Islet precursor cell (in vitro differentiated cells): ENCODE measurements at regions not wholly inside any gene's neighbourhood (a gene's known extent, or its start where the extent isn't known, plus 50 kb on each side); places are given as distances from the start of the nearest gene placed in this dataset.
"Not testable (repeated sequence)": the region's sequence is repeated elsewhere in the genome, so short reads cannot be mapped to it uniquely, and the experiment has no call there.

Experiments
- DNase-seq: peaks from one replicate; pipeline ENCODE4 v3.0.0-alpha.2; 2018

DNA sequence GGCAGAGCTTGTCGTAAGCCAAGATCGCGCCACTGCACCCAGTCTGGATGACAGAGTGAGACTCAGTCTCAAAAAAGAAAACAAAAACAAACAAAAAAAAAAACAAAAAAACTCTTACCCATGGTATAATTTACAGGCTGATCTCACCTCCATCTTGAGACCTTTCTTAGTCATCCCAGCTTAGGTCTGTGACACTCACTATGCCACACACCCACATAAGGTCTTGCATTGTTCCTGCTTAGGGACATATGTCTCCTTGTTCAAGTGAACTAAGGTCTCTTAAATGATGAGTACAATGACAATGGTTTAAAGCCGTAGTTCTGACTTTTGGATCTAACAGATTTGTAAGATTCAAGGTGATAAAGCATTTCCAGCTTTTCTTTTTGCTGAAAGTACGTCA lies 360.2 kb upstream of the ARHGEF26 start:
- DNase-seq: no peak

DNA sequence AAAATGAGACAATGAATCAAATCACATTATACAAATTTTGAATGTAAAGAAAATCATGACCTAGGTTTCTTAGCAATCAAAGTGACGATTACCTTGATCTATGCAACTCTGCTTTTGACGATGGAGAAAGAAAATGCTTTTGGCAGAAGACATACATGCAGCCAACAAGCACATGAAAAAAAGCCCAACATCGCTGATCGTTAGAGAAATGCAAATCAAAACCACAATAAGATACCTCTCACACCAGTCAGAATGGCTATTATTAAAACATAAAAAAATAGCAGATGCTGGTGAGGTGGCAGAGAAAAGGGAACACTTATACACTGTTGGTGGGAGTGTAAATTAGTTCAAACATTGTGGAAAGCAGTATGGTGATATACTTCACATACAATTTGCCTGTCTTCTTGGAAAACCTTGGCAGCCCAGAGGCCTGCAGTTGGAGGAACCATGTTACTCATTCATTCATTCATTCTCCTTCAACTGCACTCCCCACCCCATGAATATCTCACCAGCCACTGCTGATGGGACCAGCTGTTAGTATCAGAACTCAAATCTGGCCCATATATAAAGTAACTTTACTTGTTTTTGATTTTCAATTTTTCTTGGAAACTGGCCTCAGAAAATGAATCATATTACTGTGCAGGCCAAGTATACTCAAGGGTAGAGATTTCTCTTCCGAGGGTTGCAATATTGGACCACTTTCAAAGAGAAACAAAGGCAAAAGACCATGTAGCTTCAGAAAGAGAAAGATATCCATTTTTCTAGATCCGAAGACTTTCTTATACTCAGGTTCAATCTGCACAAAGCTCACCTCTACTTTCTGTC lies 358.6 kb upstream of the ARHGEF26 start:
- no peak for DNase-seq

DNA sequence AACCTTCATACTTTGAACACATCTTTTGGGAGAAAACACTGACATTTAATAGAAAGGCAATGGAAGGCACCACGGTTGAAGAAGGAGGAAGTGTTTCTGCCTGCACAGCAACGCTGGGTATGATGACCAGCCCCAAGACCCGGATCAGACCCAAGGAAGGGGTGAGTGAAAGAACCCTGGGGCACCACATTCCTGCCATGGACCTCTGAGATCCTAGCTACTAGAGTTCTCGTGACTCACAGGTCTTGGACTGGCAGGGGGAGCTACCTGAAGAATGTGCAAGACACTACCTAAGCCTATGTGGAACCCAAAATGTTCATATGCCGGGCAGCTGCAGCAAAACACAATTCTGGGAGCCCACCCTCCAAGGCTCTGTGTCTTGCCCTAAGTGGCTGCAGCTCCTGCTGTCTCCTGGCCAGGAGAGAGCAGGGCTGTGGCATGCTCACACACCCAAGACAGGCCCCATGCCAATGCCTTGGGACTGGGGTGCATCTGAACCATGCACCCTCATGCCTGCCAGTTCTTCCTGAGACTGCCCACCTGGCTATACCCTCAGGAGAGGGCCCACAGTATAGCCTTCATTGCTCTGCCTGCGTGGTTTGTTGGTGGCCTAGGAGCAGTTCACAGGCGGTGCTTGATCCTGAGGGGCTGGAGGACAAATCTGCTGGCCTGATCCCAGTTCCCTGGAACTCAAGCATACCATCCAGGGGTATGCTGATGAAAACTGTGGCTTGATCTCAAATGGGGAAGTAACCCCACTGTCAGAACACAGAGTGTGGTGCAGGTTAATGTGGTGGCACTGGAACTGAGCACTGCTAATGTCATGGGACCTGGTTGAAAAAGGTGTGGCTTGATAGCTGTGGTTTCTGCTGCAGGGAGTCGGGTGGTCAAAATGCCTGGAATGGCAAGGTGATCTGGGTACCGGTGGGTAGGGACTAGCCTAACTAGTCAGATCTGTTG lies 353.3 kb upstream of the ARHGEF26 start:
- DNase-seq: no peak

DNA sequence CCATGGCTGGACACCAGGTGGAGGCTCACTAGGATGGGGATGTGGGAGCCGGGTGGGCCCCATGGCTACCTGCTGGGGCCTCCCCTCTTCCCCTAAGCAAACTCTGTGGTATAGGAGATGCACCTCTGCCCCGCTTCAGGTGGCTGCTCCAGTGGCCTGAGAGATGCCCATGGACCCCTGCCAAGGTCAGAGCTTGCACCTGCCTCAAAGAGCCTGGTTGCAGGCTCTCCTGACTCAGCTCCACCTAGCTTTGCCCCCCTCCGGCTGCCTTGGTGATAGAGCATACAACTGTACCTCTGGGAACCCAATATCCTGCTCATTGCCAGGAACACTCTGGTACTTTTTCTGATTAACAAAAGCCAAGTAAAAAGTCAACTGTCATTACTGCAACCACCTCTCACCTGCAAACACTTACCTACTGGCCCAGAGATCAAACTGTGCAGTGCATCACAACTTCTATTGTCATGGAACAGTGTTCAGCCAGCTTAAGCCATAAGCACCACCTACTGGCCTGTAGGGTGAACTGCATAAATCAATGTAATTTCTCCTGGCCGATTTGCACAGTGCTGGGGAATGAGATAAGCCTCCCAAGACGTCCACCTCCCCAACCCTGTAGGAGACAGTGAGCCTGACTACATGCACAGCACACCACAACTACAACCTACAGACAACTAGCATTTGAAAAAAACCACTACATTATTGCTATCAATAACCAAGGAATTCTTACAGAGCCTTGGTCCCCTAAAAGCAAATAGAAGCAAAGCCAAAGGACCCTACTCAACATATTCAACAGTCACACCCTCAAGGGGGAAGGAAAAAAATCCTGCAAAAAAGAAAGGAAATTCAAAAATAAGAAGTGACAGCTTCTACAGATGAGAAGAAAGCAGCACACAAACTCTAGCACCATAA lies 352.4 kb upstream of the ARHGEF26 start:
- DNase-seq: peak; percentile 68

DNA sequence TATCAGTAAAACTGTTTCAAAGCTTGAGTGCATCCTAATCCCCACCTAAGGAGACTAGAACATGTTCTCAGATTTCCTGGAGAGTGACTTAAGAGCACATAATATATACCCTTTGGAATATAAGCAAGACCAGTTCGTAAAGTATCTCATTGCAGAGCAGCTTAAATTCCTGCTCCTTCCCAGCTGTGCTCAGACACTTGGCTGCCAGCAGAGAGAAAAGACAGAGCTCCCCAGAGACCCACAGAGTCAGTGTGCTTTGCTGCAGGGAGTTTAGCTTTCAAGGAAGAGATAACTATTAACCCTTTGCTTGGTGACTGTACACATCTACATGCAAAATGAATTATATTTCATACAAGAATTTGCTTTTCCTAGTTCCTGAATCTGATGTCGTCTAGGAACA lies 338.1 kb upstream of the ARHGEF26 start:
- DNase-seq: peak; percentile 73

DNA sequence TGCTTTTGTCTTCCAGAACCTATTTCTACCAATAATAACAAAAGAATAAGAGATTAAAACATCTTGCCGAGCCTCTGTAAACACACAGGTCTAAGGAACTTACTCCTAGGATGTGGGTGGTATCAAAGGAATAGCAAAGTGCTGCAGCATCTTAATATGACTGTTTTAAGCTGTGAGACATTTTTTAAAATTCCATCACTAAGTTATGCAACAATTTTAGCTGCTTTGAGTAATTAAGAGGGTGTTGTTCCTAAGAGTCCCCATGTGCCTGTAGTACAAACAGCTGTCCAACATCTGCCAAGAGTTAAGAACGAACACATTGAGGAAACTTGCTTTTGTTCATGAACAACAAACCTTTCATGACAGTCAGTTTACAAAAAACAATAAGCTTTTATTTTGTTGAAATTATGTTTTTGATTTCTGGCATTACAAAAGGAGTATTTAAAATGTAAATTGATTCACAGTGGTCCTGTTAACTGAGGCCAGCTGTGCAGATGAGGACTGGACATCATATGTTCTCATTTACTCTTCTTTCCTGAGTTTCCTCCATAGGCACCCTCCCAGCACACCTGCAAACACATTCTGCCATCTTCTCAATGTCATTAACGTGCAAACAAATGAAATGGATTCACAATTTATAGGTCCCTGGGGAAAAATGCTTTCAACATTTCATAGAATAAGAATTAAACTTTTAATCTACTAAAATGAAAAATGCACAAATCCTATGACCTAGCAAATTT lies 337.3 kb upstream of the ARHGEF26 start:
- DNase-seq: no peak

DNA sequence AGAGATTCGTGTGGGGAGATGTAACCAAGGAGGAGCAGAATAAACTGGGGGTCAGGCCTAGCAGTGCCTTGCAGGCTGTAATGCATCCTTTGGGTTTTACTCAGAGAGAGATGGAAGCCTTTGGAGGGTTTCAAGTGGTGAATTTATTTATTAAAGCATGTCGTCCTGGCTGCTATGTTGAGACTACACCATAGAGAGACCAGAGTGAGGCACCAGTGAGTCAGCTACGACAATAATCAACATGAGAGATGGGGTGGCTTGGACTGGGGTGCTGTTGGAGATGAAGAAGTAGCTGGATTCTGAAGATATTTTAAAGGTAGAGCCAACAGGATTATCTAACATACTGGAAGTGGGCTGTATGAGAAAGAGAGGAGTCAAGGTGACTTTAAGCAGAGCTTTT lies 335.3 kb upstream of the ARHGEF26 start:
- no peak for DNase-seq

DNA sequence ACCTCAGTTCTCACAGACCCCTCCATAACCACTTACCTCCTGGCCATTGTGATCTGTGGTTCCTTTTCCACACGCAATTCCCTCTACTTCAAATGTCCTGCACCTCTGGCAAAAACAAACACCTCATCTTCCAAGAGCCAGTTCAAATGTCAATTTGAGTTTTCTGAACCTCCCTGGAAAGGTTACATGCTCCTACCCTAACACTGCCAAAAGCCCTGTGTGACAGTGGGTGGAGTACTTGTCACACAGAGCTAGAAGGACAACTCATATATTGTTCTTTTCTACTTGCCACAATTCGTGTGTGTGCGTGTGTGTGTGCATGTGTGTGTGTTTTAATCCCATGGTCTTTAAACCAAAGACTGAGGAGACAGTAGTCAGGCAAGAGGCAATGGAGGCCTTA lies 331.8 kb upstream of the ARHGEF26 start:
- DNase-seq: no peak

DNA sequence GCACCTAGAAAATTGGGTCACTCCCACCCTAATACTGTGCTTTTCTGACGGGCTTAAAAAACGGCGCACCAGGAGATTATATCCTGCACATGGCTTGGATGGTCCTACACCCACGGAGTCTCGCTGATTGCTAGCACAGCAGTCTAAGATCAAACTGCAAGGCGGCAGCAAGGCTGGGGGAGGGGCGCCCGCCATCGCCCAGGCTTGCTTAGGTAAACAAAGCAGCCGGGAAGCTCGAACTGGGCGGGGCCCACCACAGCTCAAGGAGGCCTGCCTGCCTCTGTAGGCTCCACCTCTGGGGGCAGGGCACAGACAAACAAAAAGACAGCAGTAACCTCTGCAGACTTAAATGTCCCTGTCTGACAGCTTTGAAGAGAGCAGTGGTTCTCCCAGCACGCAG lies 324.1 kb upstream of the ARHGEF26 start:
- not testable (repeated sequence) for DNase-seq

DNA sequence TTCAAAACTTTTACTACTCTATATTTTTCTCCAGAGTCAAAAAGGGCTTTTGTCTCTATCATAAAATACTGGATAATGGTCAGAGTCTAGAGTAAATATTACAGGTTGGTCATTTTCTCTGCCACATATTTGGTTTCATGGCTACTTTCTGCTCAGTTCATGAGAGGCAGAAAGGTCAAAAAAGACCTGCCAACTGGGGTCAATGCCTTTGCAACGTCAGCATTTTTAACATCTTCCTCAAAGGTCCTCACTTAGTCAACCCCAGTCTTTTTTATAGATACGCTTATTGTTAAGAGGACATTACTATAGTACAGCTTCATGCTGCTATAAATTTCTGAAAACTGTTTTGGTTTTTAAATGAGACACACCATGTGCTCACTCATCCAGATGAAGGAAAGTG lies 312.1 kb upstream of the ARHGEF26 start:
- no peak for DNase-seq

DNA sequence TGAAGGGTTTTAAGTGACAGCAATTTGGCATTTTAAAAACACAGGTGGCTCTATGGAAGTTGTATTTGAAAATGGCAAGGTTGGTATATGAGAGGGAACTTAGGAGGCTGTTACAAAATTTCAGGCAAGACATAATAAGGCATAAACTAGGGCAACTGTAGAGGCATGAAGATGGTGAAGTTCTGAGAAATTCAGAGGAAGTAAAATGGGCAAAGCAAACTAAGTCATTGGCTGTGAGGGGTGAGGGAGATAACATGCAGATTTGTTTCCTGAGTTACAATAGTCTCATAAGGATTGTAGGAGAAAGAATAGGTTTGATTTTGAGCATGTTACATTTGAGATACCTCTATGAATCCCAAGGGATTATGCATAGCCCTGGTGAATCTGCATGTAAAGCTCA lies 302.9 kb upstream of the ARHGEF26 start:
- no peak for DNase-seq

DNA sequence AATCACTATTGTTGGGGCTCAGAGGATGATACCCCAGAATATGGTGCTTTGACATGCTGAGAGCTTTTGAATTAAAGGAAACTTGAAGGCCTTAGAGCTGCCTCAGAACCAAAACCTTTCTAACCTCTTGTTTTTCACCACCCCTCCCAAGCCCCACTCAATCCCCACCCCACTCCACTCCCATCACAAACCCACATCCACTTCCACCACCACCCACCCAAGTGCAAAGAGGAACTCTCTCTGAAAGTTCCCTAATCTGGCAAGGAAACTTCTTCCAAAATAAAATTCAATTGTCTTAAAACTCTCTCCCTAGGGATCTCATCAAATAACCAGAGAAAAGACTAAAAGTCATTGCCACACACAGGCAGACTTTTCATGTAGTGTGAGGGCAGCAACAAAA lies 301.2 kb upstream of the ARHGEF26 start:
- no peak for DNase-seq

DNA sequence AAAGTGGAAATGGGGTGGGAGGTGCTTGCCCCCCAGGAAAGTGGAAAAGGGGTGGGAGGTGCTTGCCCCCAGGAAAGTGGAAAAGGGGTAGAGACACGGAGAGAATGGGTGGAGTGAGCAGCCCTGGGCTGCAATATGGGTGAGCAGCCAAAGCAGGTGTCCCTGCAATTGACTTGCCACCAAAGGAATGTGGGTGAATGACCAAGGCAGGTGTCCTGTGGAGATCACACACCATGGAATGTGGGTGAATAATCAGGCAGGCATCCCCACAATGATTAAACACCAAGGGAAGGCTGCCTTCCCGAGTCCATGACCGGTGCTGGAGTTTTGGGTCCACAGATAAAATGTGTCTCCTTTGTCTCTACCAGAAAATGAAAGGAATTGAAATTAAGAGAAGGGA lies 292.8 kb upstream of the ARHGEF26 start:
- not testable (repeated sequence) for DNase-seq

DNA sequence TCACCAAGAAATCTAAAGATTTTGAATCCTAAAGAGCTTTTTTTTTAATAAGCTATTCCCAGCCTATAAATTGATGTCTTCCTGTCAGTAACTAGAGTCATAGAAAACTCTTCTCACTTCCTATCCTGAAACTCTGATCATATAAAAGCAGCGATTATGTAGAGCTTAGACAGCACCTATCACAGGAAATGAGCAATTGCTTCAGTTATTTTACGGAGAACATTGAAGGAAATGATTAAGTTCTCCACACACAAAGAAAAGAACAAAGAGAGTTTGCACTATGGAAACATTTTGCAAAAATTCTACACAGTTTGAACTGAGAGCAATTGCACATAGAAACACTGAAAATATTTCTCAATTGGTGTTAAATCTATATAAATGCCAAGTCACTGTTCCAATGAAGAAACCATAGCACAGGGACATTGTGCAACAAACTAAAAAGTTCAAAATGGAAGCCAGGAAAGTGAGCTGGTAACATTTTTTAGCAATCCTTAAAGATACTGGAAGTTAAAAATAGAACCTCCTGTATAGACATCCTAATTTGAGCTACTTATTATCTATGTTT lies 291.5 kb upstream of the ARHGEF26 start:
- no peak for DNase-seq

DNA sequence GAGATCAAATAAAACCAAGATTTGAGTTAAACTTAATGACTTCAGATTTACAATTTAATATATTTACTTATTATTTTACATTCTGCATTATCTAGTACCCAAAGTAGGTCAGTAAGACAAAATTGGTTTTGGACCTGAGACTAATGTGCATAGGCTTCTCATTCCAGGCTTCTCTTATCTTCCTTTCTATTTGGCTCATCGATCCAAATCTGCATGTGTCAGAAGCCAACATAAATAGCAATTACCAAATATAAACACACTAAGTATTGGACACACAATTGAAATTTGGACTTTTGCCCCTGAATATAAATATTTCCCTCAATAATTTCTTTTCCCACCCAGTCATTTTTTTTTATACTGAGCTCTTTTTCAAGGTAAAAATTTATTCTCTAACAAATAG lies 290.6 kb upstream of the ARHGEF26 start:
- no peak for DNase-seq

DNA sequence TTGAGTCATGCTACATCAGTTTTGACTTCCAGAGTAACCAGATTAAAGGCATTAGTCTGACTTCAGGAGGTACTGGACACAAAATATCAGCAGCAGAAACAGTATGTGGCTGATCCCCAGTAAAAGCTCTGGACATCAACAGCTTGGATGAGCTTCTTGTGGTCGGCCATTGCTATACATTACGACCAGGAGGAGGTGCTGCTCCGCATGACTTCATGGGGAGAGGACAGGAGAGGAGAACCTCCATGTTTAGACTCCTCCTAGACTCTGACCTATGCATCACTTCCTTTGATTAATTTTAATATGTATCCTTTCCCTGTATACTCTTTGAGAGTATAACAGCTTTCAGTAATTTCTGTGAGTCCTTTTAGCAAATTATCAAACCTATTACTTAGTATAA lies 285.6 kb upstream of the ARHGEF26 start:
- no peak for DNase-seq

DNA sequence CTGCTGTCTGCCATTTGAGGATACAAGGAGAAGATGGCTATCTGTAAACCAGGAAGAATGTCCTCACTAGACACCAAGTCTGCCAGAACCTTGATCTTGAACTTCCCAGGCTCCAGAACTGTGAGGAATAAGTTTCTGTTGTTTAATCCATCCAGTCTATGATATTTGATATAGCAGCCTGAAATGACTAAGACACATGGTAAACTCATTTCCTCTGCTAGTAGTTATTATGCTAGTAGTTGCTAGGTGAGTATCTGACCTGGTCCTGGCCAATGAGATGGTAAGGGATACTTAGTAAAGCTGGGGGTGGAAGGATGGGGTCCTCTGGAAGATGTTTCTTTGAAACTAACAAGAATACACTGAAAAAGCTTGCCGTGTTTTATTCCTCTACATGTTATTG lies 280.7 kb upstream of the ARHGEF26 start:
- no peak for DNase-seq

DNA sequence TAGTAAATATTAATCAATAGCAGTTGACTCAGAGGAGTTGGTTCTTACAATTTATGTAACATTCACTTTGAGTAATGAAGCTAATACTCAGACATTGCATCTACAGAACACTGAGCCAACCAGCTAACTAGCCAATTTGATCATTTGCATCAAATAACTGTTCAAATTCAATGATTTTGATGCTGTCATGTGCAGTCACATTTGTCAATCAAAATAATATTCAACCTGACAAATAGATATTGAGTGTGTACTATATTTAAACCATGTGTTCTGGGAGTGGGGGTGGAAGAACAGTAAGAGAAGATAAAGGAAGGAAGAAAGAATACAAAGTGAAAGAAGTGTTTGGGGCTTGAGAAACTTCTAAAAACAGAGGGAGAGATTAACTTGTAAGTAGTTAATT lies 277.2 kb upstream of the ARHGEF26 start:
- no peak for DNase-seq

DNA sequence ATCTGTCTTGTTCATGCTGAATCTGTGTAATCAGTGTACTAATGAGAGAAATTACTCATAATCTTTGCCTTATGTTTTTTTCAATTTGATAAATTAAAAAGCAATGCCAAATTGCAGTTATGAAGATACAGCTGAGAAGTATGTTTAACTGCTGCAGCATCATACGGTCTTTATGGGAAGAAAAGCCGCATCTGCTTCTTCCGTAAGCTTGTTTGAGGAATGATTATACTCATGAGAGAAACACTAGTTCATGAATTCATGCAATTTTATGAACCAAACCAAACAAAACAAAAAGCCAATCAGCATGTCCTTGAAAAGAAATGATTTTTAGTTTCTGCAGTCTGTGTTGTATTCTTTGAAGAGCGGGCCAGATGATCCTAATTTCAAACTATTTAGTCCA lies 275.9 kb upstream of the ARHGEF26 start:
- no peak for DNase-seq

DNA sequence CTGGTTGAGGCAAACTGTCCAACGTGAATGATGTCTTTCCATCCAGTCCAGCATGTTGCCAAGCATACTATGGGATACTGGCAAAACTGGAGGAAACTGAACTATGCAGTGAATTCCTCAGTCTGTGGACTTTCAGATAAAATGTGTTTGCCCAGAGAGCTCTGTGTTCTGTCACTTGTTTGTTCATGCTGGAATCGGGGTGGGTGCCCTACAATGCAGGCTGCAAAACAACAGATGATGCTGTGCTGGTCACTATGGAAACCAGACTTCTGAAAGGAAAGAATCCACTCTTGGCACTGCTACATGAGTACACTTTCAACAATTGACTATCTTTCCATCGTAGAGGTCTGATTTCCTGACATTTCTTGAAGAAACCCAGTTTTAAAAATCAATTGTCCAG lies 272.5 kb upstream of the ARHGEF26 start:
- DNase-seq: no peak

DNA sequence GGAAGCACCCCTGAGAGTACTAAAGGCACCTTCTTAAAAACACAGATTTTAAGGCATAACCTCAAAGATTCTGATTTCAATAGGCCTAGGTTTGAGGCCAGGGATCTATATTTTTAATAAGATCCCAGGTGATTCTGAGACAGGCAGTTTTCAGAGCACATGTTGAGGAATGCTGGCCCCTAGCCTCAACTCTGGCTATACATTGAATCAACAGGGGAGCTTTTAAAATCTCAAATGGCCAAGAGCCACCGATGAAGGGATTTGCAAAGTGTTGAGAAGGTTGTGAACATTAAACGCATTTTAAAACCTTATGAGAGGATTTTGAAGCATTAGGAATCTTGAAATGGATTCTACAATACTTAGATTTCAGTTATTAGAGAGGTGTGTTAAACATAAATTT lies 268.8 kb upstream of the ARHGEF26 start:
- DNase-seq: no peak

DNA sequence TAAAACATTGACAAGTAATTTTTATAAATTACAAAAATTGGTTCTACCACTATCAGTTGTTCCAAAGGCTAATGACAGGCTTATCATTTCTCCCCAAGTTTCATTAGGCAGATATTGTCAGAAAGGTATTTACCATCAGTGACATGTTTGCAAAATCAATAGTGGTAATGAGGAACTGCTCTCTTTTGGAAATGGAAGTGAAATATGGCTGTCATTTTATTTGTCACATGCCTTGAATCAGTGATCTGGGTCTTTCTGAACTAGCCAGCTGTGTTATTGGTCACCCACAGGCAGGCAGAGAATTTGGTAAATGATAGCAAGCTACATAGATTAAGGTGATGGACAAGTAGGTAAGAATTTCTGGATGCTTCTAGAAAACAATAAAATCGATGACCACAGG lies 268.0 kb upstream of the ARHGEF26 start:
- DNase-seq: no peak
